Thyroid gland (tissue), 4 donors: ENCODE measurements at regions not wholly inside any gene's neighbourhood (a gene's known extent, or its start where the extent isn't known, plus 50 kb on each side); places are given as distances from the start of the nearest gene placed in this dataset.

Source experiments
- DNase-seq, 2 donors: peaks; one replicate each; pipeline ENCODE4 v3.0.0-alpha.2; 2019
- H3K27ac ChIP-seq, 3 donors: fragments of 200-600 bp; sonication (generic); 1 replicate in 2 of 3; 2 replicates in 1 of 3; pipeline ENCODE4 v1.5.1; 2016 to 2019; ENCODE audit warnings: mild to moderate bottlenecking in 1 of 3, moderate library complexity in 1 of 3
- H3K27me3 ChIP-seq: fragments of 200-600 bp; sonication (generic); one replicate; pipeline ENCODE4 v1.5.1; 2019
- H3K36me3 ChIP-seq, 2 donors: fragments of 200-600 bp; sonication (generic); one replicate each; pipeline ENCODE4 v1.5.1; 2016 to 2019
- H3K4me1 ChIP-seq, 2 donors: fragments of 200-600 bp; sonication (generic); one replicate each; pipeline ENCODE4 v1.5.1; 2017 to 2019
- H3K4me3 ChIP-seq, 3 donors: fragments of 200-600 bp; sonication (generic); replicated peaks in 1 of 3; 1 replicate in 2 of 3; 2 replicates in 1 of 3; pipeline ENCODE4 v1.5.1; 2016; ENCODE audit warnings: mild to moderate bottlenecking in 1 of 3
- H3K9me3 ChIP-seq: fragments of 200-600 bp; sonication (generic); one replicate; pipeline ENCODE4 v1.5.1; 2017
- CTCF ChIP-seq, 6 experiments: fragments of 200-600 bp in 3 of 6; fragments of 450-650 bp in 3 of 6; sonication (generic) in 3 of 6; IDR thresholded peaks; one replicate each; pipeline ENCODE4 v1.5.1; 2016 to 2019; ENCODE audit warnings: antibody characterized with exemption in 6 of 6, mild to moderate bottlenecking in 2 of 6, inconsistent platforms in 1 of 6, moderate library complexity in 1 of 6
- POLR2A ChIP-seq, 2 donors: fragments of 450-650 bp; IDR thresholded peaks; one replicate each; pipeline ENCODE4 v1.6.1; 2017; ENCODE audit warnings: antibody characterized with exemption in 2 of 2, mild to moderate bottlenecking in 2 of 2, moderate library complexity in 1 of 2
- WGBS, 2 donors: methylation state at CpG; one replicate each; pipeline ENCODE4 v1.1.5; 2017; 5-methylcytosine and 5-hydroxymethylcytosine counted together
- intact Hi-C: fragments of 100-400 bp; cut with DNase I; formaldehyde crosslinking; loops from one replicate; pipeline ENCODE4 v1.15.1; 2023

GRCh38 chr7:3238525-3239210 lies 62.4 kb upstream of the SDK1 start:
- Histone ChIP-seq H3K27ac (no peak overlapping the region), H3K36me3 (no peaks in the 10 kb centered on the region), H3K9me3 (no peaks in the 10 kb centered on the region), H3K27me3 (no peaks in the 10 kb centered on the region), H3K4me3 (no peak overlapping the region), H3K4me1 (no peaks in the 10 kb centered on the region)
- DNase-seq = no peak
- TF ChIP-seq CTCF (IDR thresholded peaks at IDR 0.05) (no peak), POLR2A (IDR thresholded peaks at IDR 0.05) (no peak)
- 82 to 100% methylated on average over 2 to 3 of the region's 3 CpGs for WGBS, 2 donors
- intact Hi-C loops = no loop called here

GRCh38 chr7:3239291-3239691 lies 61.8 kb upstream of the SDK1 start:
- Histone ChIP-seq H3K27ac (no peak overlapping the region), H3K4me1 (no peaks in the 10 kb centered on the region), H3K36me3 (no peaks in the 10 kb centered on the region), H3K9me3 (no peaks in the 10 kb centered on the region), H3K4me3 (no peak overlapping the region), H3K27me3 (no peaks in the 10 kb centered on the region)
- 75 to 77% methylated on average over 12 of the region's 12 CpGs for WGBS, 2 donors
- TF ChIP-seq POLR2A (IDR thresholded peaks at IDR 0.05) = no peak
- no peak for TF ChIP-seq CTCF (IDR thresholded peaks at IDR 0.05)
- DNase-seq = no peak
- intact Hi-C loops = no loop called here

- no peaks in the 10 kb centered on the region for H3K27me3 ChIP-seq
- H3K9me3 ChIP-seq = no peaks in the 10 kb centered on the region
- H3K4me1 ChIP-seq = peaks cover 0 to 2% of the 10 kb centered on the region in 2 donors
- TF ChIP-seq CTCF (IDR thresholded peaks at IDR 0.05) = no peak
- no peak for TF ChIP-seq POLR2A (IDR thresholded peaks at IDR 0.05)
- no peak overlapping the region for H3K27ac ChIP-seq
- no peaks in the 10 kb centered on the region for H3K36me3 ChIP-seq
- WGBS, 2 donors = 86 to 87% methylated on average over 25 of the region's 25 CpGs
- intact Hi-C loops = no loop called here
- H3K4me3 ChIP-seq = no peak overlapping the region
- DNase-seq = no peak
Measured at GRCh38 chr7:3240826-3241430, 60.1 kb upstream of the SDK1 start.

GRCh38 chr7:3241686-3242258 lies 59.3 kb upstream of the SDK1 start:
- peaks cover 0 to 5% of the 10 kb centered on the region in 2 donors for H3K4me1 ChIP-seq
- H3K36me3 ChIP-seq = no peaks in the 10 kb centered on the region
- no peak overlapping the region for H3K27ac ChIP-seq
- no peak overlapping the region for H3K4me3 ChIP-seq
- 82 to 84% methylated on average over 6 of the region's 6 CpGs for WGBS, 2 donors
- no peaks in the 10 kb centered on the region for H3K9me3 ChIP-seq
- intact Hi-C loops = no loop called here
- no peak for DNase-seq
- TF ChIP-seq POLR2A (IDR thresholded peaks at IDR 0.05) (no peak), CTCF (IDR thresholded peaks at IDR 0.05) (no peak)
- no peaks in the 10 kb centered on the region for H3K27me3 ChIP-seq

- DNase-seq = no peak
- no peaks in the 10 kb centered on the region for H3K36me3 ChIP-seq
- H3K27me3 ChIP-seq = no peaks in the 10 kb centered on the region
- no peak overlapping the region for H3K27ac ChIP-seq
- intact Hi-C loops = no loop called here
- H3K4me3 ChIP-seq = no peak overlapping the region
- H3K9me3 ChIP-seq = no peaks in the 10 kb centered on the region
- WGBS, 2 donors = 87 to 89% methylated on average over 2 of the region's 2 CpGs
- H3K4me1 ChIP-seq = peaks cover 0 to 5% of the 10 kb centered on the region in 2 donors
- TF ChIP-seq POLR2A (IDR thresholded peaks at IDR 0.05) (no peak), CTCF (IDR thresholded peaks at IDR 0.05) (no peak)
Measured at GRCh38 chr7:3242398-3242972, 58.6 kb upstream of the SDK1 start.
